ENCODE measurements at regions not wholly inside any gene's neighbourhood (a gene's known extent, or its start where the extent isn't known, plus 50 kb on each side); places are given as distances from the start of the nearest gene placed in this dataset.
"Not testable (repeated sequence)": the region's sequence is repeated elsewhere in the genome, so short reads cannot be mapped to it uniquely, and the experiment has no call there.

DNA sequence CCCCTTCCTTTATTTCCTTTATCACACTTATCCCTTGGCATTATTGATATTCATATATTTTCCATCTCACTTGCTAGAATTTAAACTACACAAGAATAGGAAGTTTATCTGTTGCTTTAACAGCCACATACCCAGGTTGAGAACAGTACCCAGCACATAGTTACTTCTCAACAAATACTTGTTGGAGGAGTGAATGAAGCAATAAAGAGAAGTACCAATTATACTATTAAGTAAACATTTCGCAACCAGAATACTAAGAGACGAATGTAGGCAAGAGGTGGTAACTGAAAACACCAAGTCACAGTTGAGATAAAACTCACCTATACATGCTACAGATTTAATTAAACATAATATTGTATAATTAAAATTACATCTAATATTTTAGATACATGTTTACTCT lies 110.9 kb downstream of the FSCB start:
- Histone ChIP-seq H3K9me3 (no peaks in the 10 kb centered on the region), H3K36me3 (no peaks in the 10 kb centered on the region), H3K27me3 (no peaks in the 10 kb centered on the region), H3K4me3 (no peak overlapping the region), H3K4me1 (no peaks in the 10 kb centered on the region), H3K27ac (replicated peaks in 1 of 4) (no peak overlapping the region)
- TF ChIP-seq, protein P1, sequence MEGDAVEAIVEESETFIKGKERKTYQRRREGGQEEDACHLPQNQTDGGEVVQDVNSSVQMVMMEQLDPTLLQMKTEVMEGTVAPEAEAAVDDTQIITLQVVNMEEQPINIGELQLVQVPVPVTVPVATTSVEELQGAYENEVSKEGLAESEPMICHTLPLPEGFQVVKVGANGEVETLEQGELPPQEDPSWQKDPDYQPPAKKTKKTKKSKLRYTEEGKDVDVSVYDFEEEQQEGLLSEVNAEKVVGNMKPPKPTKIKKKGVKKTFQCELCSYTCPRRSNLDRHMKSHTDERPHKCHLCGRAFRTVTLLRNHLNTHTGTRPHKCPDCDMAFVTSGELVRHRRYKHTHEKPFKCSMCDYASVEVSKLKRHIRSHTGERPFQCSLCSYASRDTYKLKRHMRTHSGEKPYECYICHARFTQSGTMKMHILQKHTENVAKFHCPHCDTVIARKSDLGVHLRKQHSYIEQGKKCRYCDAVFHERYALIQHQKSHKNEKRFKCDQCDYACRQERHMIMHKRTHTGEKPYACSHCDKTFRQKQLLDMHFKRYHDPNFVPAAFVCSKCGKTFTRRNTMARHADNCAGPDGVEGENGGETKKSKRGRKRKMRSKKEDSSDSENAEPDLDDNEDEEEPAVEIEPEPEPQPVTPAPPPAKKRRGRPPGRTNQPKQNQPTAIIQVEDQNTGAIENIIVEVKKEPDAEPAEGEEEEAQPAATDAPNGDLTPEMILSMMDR (IDR thresholded peaks at IDR 0.05) = no peak
- no peak for TF ChIP-seq POLR2AphosphoS5 (IDR thresholded peaks at IDR 0.05)
- TF ChIP-seq POLR2A (IDR thresholded peaks at IDR 0.05; ENCODE audit: low read depth) = no peak
- no peak for TF ChIP-seq EP300 (IDR thresholded peaks at IDR 0.05)
- 88% methylated on average over 2 of the region's 2 CpGs for WGBS
- DNase-seq (ENCODE audit: extremely low spot score) = no peak
- intact Hi-C loops (cut with DNase I) = no loop called here

DNA sequence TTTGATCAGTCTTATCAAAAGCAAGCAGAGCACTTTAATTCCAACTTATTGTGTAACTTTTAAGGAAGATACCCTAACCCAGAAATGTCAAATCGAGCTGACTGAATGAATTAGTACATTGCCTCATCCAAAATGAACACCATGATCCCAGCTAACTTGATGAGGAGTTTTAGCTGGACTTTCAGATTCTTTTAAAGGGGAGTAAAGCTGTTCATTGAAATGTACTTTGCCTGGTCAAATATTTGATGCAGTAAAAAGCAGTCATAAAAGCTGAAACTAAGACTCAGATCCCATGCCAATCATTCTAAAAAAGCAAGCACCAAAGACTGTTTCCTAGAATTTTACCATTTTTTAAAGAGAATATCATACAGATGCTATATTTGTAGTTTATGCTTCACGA lies 114.1 kb downstream of the FSCB start:
- Histone ChIP-seq H3K4me1 (no peaks in the 10 kb centered on the region), H3K27me3 (no peaks in the 10 kb centered on the region), H3K27ac (replicated peaks in 1 of 4) (no peak overlapping the region), H3K36me3 (no peaks in the 10 kb centered on the region), H3K4me3 (no peak overlapping the region), H3K9me3 (no peaks in the 10 kb centered on the region)
- intact Hi-C loops (cut with DNase I) = no loop called here
- no peak for DNase-seq (ENCODE audit: extremely low spot score)
- WGBS = 85% methylated on average over 2 of the region's 2 CpGs
- TF ChIP-seq POLR2AphosphoS5 (IDR thresholded peaks at IDR 0.05) (no peak), EP300 (IDR thresholded peaks at IDR 0.05) (no peak), POLR2A (IDR thresholded peaks at IDR 0.05; ENCODE audit: low read depth) (no peak)
- TF ChIP-seq, protein P1 (IDR thresholded peaks at IDR 0.05) = no peak

DNA sequence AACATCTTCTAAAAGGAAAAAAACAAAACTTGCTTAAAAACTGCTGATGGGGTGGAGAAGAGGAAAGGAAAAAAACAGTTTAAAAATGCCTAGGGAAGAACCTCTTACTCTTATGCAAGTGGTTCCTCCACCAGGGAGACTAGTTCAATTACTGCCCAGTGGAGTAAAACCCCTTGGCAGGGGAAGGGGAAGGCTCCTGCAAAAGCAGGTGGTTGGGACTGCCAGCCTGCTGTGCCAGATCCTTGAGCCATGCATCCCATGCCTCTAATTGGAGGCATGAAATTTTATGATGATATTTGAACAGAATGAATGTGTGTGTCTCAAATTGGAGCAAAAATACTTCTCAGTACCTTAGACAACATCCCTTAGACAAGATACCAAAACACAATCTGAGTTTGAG lies 118.8 kb downstream of the FSCB start:
- Histone ChIP-seq H3K4me3 (no peak overlapping the region), H3K27me3 (no peaks in the 10 kb centered on the region), H3K4me1 (no peaks in the 10 kb centered on the region), H3K36me3 (no peaks in the 10 kb centered on the region), H3K9me3 (no peaks in the 10 kb centered on the region), H3K27ac (replicated peaks in 1 of 4) (no peak overlapping the region)
- no peak for DNase-seq (ENCODE audit: extremely low spot score)
- no peak for TF ChIP-seq POLR2AphosphoS5 (IDR thresholded peaks at IDR 0.05)
- TF ChIP-seq, protein P1 (IDR thresholded peaks at IDR 0.05) = no peak
- no peak for TF ChIP-seq EP300 (IDR thresholded peaks at IDR 0.05)
- TF ChIP-seq POLR2A (IDR thresholded peaks at IDR 0.05; ENCODE audit: low read depth) = no peak
- intact Hi-C loops (cut with DNase I) = no loop called here

DNA sequence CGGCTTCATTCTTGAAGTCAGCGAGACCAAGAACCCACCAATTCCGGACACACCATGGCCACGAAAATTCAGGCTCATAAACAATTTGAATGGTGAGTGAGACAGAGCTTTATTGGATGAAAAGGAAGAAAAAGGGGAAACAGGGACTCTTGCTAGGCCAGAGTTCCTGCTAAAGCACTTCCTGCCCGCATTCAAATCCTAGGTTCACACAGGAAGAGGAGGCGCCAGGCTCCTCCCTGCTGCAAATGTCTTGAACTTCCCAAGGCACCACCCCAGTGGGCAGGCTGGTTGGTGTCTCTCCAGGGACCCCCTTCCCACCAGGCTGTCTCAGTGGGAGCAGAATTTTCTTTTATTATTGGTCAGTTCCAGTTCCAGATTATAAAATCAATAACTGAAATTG lies 121.2 kb downstream of the FSCB start:
- H3K36me3 ChIP-seq = no peaks in the 10 kb centered on the region
- no peaks in the 10 kb centered on the region for H3K9me3 ChIP-seq
- no peak for TF ChIP-seq POLR2A (IDR thresholded peaks at IDR 0.05; ENCODE audit: low read depth)
- TF ChIP-seq POLR2AphosphoS5 (IDR thresholded peaks at IDR 0.05) = no peak
- TF ChIP-seq, protein P1 (IDR thresholded peaks at IDR 0.05) = no peak
- TF ChIP-seq EP300 (IDR thresholded peaks at IDR 0.05) = no peak
- no peak overlapping the region for H3K4me3 ChIP-seq
- DNase-seq (ENCODE audit: extremely low spot score) = no peak
- intact Hi-C loops (cut with DNase I) = no loop called here
- no peaks in the 10 kb centered on the region for H3K4me1 ChIP-seq
- 78% methylated on average over 6 of the region's 6 CpGs for WGBS
- no peaks in the 10 kb centered on the region for H3K27me3 ChIP-seq
- H3K27ac ChIP-seq (replicated peaks in 1 of 4) = no peak overlapping the region

DNA sequence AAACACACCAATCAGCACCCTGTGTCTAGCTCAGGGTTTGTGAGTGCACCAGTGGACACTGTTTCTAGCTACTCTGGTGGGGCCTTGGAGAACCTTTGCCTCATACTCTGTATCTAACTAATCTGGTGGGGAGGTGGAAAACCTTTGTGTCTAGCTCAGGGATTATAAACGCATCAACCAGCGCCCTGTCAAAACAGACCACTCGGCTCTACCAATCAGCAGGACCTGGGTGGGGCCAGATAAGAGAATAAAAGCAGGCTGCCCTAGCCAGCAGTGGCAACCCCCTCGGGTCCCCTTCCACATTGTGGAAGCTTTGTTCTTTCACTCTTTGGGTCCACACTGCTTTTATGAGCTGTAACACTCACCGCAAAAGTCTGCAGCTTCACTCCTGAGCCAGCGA lies 121.8 kb downstream of the FSCB start:
- H3K27ac ChIP-seq (replicated peaks in 1 of 4); DNase-seq (ENCODE audit: extremely low spot score); H3K4me1 ChIP-seq; intact Hi-C loops (cut with DNase I); H3K36me3 ChIP-seq; H3K9me3 ChIP-seq; H3K27me3 ChIP-seq; H3K4me3 ChIP-seq: not testable (repeated sequence)
- WGBS = 93% methylated on average over 6 of the region's 6 CpGs

DNA sequence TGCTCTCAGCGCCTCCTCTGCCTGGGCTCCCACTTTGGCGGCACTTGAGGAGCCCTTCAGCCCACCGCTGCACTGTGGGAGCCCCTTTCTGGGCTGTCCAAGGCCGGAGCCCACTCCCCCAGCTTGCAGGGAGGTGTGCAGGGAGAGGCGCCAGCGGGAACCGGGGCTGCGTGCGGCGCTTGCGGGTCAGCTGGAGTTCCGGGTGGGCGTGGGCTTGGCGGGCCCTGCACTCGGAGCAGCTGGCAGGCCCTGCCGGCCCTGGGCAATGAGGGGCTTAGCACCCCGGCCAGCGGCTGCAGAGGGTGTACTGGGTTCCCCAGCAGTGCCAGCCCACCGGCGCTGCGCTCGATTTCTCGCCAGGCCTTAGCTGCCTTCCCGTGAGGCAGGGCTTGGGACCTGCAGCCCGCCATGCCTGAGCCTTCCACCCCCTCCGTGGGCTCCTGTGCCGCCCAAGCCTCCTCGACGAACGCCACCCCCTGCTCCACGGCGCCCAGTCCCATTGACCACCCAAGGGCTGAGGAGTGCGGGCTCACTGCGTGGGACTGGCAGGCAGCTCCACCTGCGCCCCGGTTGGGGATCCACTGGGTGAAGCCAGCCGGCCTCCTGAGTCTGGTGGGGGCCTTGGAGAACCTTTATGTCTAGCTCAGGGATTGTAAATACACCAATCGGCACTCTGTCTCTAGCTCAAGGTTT lies 122.3 kb downstream of the FSCB start:
- H3K4me1 ChIP-seq; H3K9me3 ChIP-seq; DNase-seq (ENCODE audit: extremely low spot score); H3K4me3 ChIP-seq; H3K36me3 ChIP-seq; H3K27ac ChIP-seq (replicated peaks in 1 of 4); intact Hi-C loops (cut with DNase I); H3K27me3 ChIP-seq: not testable (repeated sequence)
- 97% methylated on average over 6 of the region's 38 CpGs for WGBS
